SJCRH30 (cell line): ENCODE measurements at regions not wholly inside any gene's neighbourhood (a gene's known extent, or its start where the extent isn't known, plus 50 kb on each side); places are given as distances from the start of the nearest gene placed in this dataset.
"Not testable (repeated sequence)": the region's sequence is repeated elsewhere in the genome, so short reads cannot be mapped to it uniquely, and the experiment has no call there.

Experiments
- DNase-seq, 2 experiments: peaks; one replicate each; pipeline ENCODE4 v3.0.0-alpha.2; 2015 to 2020
- H3K27ac ChIP-seq: fragments of 250-450 bp; sonication (Bioruptor Pico); 2 replicates; pipeline ENCODE4 v1.5.1; 2020; ENCODE audit warnings: mild to moderate bottlenecking, moderate library complexity
- H3K27me3 ChIP-seq: fragments of 250-450 bp; sonication (Bioruptor Pico); 2 replicates; pipeline ENCODE4 v1.5.1; 2020; ENCODE audit warnings: mild to moderate bottlenecking, moderate library complexity
- H3K36me3 ChIP-seq: fragments of 250-450 bp; sonication (Bioruptor Pico); 2 replicates; pipeline ENCODE4 v1.5.1; 2020; ENCODE audit warnings: mild to moderate bottlenecking, moderate library complexity
- H3K4me1 ChIP-seq: fragments of 250-450 bp; sonication (Bioruptor Pico); 2 replicates; pipeline ENCODE4 v1.5.1; 2020; ENCODE audit warnings: mild to moderate bottlenecking, moderate library complexity
- H3K4me3 ChIP-seq: fragments of 250-450 bp; sonication (Bioruptor Pico); 2 replicates; pipeline ENCODE4 v1.5.1; 2020; ENCODE audit warnings: mild to moderate bottlenecking, moderate library complexity
- H3K9me3 ChIP-seq: fragments of 250-450 bp; sonication (Bioruptor Pico); replicated peaks from 2 replicates; pipeline ENCODE4 v1.5.1; 2020; ENCODE audit warnings: mild to moderate bottlenecking, moderate library complexity

DNA sequence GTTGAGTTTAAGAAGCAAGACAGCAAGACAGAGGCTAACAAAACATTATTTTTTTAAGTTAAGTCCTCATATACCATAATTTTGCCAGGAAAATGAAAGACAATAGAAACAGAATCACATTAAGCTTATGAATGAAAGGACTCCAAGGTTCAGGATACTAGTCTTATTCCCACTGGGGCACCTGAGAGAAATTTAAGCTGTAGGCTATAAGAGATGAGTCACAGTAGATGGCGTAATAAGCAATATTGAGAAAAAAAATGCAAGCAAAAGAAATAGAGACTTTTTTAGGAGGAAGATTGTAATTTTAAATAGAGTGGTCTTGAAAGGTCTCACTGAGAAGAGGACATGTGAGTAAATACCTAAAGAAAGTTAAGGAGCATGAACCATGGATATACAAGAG, 57.1 kb upstream of the KIF2B start:
- Histone ChIP-seq H3K4me1 (no peaks in the 10 kb centered on the region), H3K9me3 (no peaks in the 10 kb centered on the region), H3K27ac (no peak overlapping the region), H3K36me3 (no peaks in the 10 kb centered on the region), H3K27me3 (no peaks in the 10 kb centered on the region), H3K4me3 (no peak overlapping the region)
- no peak for DNase-seq

GRCh38 chr17:53765129-53765528, 57.6 kb upstream of the KIF2B start:
- Histone ChIP-seq H3K4me3 (no peak overlapping the region), H3K27ac (no peak overlapping the region), H3K36me3 (no peaks in the 10 kb centered on the region), H3K9me3 (no peaks in the 10 kb centered on the region), H3K27me3 (no peaks in the 10 kb centered on the region), H3K4me1 (no peaks in the 10 kb centered on the region)
- DNase-seq, result no peak

DNA sequence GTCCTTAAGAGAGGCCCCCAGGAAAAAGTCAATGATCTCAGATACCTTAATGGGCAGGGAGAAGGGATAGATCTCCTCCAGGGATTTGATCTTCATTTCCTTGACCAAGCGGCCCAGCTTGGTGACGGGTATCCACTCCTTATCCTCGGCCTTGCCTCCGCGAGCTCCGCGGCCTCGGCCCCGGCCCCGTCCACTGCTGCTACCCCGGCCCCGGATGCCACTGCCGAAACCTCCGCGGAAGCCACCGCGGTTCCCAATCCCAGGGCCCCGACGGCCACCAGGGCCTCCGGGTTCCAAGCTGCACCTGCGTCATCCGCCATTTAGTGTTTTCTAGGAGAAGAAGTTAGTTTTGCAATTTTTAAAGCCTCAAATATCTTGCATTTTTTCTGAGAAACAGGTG, 65.2 kb upstream of the KIF2B start:
- no peaks in the 10 kb centered on the region for H3K4me1 ChIP-seq
- no peaks in the 10 kb centered on the region for H3K36me3 ChIP-seq
- no peak overlapping the region for H3K4me3 ChIP-seq
- H3K27ac ChIP-seq, result no peak overlapping the region
- no peaks in the 10 kb centered on the region for H3K27me3 ChIP-seq
- H3K9me3 ChIP-seq, result no peaks in the 10 kb centered on the region
- DNase-seq, result no peak

DNA sequence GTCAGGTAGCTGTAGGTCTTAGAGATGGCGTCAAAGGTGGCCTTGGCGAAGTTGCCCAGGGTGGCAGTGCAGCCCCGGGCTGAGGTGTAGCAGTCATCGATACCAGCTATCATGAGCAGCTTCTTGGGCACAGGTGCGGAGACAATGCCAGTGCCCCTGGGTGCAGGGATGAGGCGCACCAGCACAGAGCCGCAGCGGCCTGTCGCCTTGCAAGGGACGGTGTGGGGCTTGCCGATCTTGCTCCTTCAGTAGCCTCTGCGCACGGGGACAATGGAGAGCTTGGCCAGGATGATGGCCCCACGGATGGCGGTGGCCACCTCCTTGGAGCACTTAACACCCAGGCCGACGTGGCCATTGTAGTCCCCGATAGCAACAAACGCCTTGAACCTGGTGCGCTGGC, 65.6 kb upstream of the KIF2B start:
- not testable (repeated sequence) for H3K4me3 ChIP-seq, H3K27me3 ChIP-seq, H3K9me3 ChIP-seq, H3K4me1 ChIP-seq, H3K27ac ChIP-seq, H3K36me3 ChIP-seq, DNase-seq

- Histone ChIP-seq H3K27me3 (no peaks in the 10 kb centered on the region), H3K4me1 (peaks cover 7% of the 10 kb centered on the region), H3K4me3 (no peak overlapping the region), H3K36me3 (no peaks in the 10 kb centered on the region), H3K27ac (peak overlapping the region; percentile 15; the same call in 1 of the 2 replicates), H3K9me3 (no peaks in the 10 kb centered on the region)
- peak; percentile 33 to 50 for DNase-seq
Measured at GRCh38 chr17:53749178-53749577, 73.5 kb upstream of the KIF2B start.

DNA sequence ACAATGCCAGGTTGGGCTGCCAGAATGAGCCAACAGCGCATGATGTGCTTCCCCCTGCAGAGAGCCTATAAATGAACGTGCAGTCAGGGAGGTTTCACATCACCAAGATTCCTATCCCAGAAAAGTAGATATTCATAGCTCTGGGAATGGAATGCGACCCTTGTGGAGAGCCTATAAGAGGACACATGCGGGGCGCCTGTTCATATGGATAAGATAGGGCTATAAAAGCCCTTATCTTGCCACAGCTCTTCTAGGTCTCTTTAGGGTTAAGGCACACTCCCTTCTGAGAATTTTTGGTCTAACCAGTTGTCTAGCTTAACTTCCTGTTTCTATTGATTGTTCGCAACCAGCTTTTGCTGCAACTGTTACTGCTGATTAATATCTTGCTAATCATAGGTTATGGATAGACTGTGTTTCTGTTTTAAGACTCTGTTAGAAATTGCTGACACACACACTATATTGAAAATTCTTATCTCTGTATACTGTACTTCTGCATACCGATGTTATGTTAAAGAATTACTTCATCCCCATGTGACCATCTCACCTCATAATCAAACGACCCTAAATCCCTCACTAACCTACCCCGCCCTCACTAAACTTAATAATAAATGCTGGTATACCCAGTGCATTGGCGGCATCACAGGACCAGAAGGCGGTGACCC, 74.4 kb upstream of the KIF2B start:
- H3K4me3 ChIP-seq, H3K27ac ChIP-seq, H3K27me3 ChIP-seq, DNase-seq, H3K36me3 ChIP-seq, H3K4me1 ChIP-seq, H3K9me3 ChIP-seq: not testable (repeated sequence)

DNA sequence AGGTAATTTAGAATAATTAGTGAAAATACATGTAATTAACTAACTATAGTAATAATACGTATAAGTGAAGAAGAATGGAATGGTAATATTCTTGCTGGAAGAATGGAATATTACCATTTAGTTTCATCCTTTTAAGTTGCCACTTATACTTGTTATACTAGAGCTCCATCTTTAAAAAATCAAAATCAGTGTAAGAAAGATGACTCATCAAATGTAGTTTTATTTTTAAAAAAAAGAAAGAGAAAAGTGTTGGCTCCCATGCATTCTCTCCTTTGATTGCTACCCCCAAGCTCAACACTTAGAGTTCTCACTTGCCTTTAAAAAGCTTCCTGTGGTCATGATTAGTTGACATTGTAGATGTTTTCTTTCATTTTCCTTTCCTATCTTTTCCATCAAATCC, 82.4 kb upstream of the KIF2B start:
- Histone ChIP-seq H3K27ac (no peak overlapping the region), H3K36me3 (no peaks in the 10 kb centered on the region), H3K4me1 (no peaks in the 10 kb centered on the region), H3K9me3 (no peaks in the 10 kb centered on the region), H3K27me3 (no peaks in the 10 kb centered on the region), H3K4me3 (no peak overlapping the region)
- no peak for DNase-seq

DNA sequence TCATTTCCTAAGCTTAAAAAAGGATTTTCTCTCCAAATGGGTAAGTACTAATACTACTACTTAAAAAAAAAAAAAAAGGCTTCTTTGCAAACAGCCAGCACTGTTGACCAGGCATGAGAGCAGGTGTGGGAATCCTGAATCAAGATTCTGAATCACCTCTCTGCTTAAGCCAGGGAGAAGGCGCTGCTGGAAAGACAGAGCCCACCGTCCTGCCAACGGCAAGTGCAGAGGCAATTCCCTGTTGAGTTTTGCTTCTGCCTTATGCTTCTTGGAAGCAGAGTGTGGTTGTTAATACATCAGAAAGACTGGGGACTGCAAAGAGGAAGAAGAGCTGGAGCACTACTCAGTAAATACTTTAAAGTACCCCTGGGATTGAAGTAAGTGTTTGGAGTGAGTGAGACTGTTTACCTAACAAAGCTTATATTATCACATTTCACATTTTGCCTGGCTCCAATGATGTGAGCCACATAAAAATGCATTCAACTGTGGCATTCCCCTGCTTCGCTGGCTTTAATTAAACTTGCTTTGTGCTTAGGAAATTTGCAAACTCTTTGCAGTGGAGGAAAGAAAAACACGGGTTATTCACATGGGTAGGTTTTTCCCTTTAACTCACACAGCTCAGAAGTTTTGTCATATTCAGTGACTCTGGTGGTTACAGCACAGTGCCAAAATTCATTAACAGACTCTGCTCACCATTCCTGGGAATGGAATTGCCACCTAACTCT, 86.0 kb upstream of the KIF2B start:
- Histone ChIP-seq H3K27me3 (no peaks in the 10 kb centered on the region), H3K27ac (no peak overlapping the region), H3K4me1 (no peaks in the 10 kb centered on the region), H3K4me3 (no peak overlapping the region), H3K36me3 (no peaks in the 10 kb centered on the region), H3K9me3 (no peaks in the 10 kb centered on the region)
- DNase-seq, result no peak

- Histone ChIP-seq H3K4me3 (no peak overlapping the region), H3K9me3 (no peaks in the 10 kb centered on the region), H3K27ac (no peak overlapping the region), H3K36me3 (no peaks in the 10 kb centered on the region), H3K27me3 (no peaks in the 10 kb centered on the region), H3K4me1 (peaks cover 4% of the 10 kb centered on the region; the same call in 1 of the 2 replicates)
- DNase-seq, result no peak
Measured at GRCh38 chr17:53724726-53725125, 98.0 kb upstream of the KIF2B start.

- H3K27ac ChIP-seq, result peak overlapping the region; percentile 40
- no peaks in the 10 kb centered on the region for H3K27me3 ChIP-seq
- no peaks in the 10 kb centered on the region for H3K36me3 ChIP-seq
- DNase-seq, result peak; percentile 48 to 58
- H3K4me1 ChIP-seq, result peaks cover 4% of the 10 kb centered on the region; the same call in 1 of the 2 replicates
- no peaks in the 10 kb centered on the region for H3K9me3 ChIP-seq
- H3K4me3 ChIP-seq, result no peak overlapping the region
Measured at GRCh38 chr17:53722407-53722806, 100.3 kb upstream of the KIF2B start.

DNA sequence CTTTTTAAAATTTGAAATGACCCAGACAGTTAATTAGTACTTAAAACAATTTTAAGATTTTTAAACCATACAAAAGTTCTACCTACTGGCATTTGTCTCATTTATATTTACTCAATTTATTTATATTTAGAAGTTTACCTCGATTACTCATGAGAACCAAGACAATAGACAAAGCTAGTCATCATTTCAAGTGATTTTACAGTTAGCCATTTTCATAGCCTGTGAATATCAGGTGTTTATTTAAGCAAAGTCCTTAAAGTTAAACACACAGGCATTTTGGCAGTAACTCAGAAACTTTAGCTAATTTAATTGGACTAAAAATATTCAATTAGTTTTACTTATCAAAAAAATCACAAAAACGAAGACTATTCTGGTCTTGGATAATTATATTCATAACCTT, 101.6 kb upstream of the KIF2B start:
- H3K4me3 ChIP-seq, result no peak overlapping the region
- H3K27me3 ChIP-seq, result no peaks in the 10 kb centered on the region
- H3K4me1 ChIP-seq, result peaks cover 4% of the 10 kb centered on the region; the same call in 1 of the 2 replicates
- no peaks in the 10 kb centered on the region for H3K36me3 ChIP-seq
- H3K9me3 ChIP-seq, result no peaks in the 10 kb centered on the region
- no peak for DNase-seq
- H3K27ac ChIP-seq, result no peak overlapping the region

DNA sequence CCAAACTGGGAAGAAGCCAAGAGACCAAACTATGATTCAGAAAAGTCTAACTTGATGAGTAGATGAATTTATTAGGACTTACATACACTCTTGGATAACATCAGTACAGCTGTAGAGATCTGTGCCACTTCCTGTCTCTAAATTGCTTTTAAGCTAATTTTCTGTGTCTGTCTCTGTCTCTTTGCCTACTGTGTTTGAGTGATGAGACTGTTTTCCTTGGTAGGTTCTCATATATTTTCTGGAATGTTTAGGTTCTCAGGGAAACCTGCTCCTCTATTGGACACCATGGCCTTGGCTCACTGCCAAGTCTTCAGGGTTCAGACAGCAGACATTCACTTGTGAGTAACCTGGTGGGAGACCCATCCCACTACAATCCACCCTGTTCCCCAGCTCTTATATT, 103.5 kb upstream of the KIF2B start:
- H3K9me3 ChIP-seq, result no peaks in the 10 kb centered on the region
- H3K36me3 ChIP-seq, result no peaks in the 10 kb centered on the region
- DNase-seq, result peak in 1 of 2 experiments; percentile 15
- no peak overlapping the region for H3K4me3 ChIP-seq
- H3K27me3 ChIP-seq, result no peaks in the 10 kb centered on the region
- no peak overlapping the region for H3K27ac ChIP-seq
- peaks cover 4% of the 10 kb centered on the region; the same call in 1 of the 2 replicates for H3K4me1 ChIP-seq

- Histone ChIP-seq H3K27ac (no peak overlapping the region), H3K27me3 (no peaks in the 10 kb centered on the region), H3K9me3 (no peaks in the 10 kb centered on the region), H3K36me3 (no peaks in the 10 kb centered on the region), H3K4me1 (no peaks in the 10 kb centered on the region), H3K4me3 (no peak overlapping the region)
- peak in 1 of 2 experiments; percentile 8 for DNase-seq
Measured at GRCh38 chr17:53707566-53707965, 115.2 kb upstream of the KIF2B start.

- H3K4me1 ChIP-seq, result no peaks in the 10 kb centered on the region
- no peaks in the 10 kb centered on the region for H3K36me3 ChIP-seq
- no peak for DNase-seq
- H3K9me3 ChIP-seq, result no peaks in the 10 kb centered on the region
- H3K27me3 ChIP-seq, result no peaks in the 10 kb centered on the region
- H3K27ac ChIP-seq, result no peak overlapping the region
- no peak overlapping the region for H3K4me3 ChIP-seq
Measured at GRCh38 chr17:53696286-53696685, 126.4 kb upstream of the KIF2B start.

GRCh38 chr17:53687324-53687723, 135.4 kb upstream of the KIF2B start:
- H3K27me3 ChIP-seq, result no peaks in the 10 kb centered on the region
- no peaks in the 10 kb centered on the region for H3K9me3 ChIP-seq
- no peak overlapping the region for H3K4me3 ChIP-seq
- peak; percentile 65 to 68 for DNase-seq
- no peak overlapping the region for H3K27ac ChIP-seq
- no peaks in the 10 kb centered on the region for H3K4me1 ChIP-seq
- no peaks in the 10 kb centered on the region for H3K36me3 ChIP-seq

DNA sequence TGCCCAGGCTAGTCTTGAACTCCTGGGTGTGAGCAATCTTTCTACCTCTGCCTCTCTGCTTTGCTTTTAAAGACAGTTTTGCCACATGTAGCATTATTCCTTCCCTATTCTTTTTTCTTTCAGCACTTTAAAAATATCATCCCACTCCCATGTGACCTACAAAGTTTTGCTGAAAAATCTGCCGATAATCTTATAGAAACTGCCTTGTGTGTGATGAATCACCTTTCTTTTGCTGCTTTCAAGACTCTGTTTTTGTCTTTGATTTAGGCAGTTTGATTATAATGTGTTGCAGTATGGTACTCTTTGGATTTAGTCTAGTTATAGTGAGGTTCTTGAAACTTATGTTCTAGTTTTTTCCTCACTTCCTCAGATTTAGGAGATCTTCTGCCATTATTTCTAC, 142.0 kb upstream of the KIF2B start:
- no peaks in the 10 kb centered on the region for H3K27me3 ChIP-seq
- DNase-seq, result no peak
- no peak overlapping the region for H3K27ac ChIP-seq
- H3K9me3 ChIP-seq, result no peaks in the 10 kb centered on the region
- H3K4me3 ChIP-seq, result no peak overlapping the region
- H3K4me1 ChIP-seq, result no peaks in the 10 kb centered on the region
- no peaks in the 10 kb centered on the region for H3K36me3 ChIP-seq
